ENCODE measurements at regions not wholly inside any gene's neighbourhood (a gene's known extent, or its start where the extent isn't known, plus 50 kb on each side); places are given as distances from the start of the nearest gene placed in this dataset. TPM values are rescaled to one million over a fixed set of nuclear protein-coding genes. Genes with fewer than 3 reads are reported as not detected.

- no peaks in the 10 kb centered on the region for H3K9me3 ChIP-seq (ENCODE audit: control insufficient read depth in 4 of 4, insufficient read depth in 3 of 4, low read length in 3 of 4)
- no peaks in the 10 kb centered on the region for H3K27me3 ChIP-seq (ENCODE audit: control insufficient read depth in 3 of 3, insufficient read depth in 3 of 3, low read length in 2 of 3)
- TF ChIP-seq CTCF (IDR thresholded peaks at IDR 0.05; ENCODE audit: control extremely low read depth, extremely low read depth) = no peak
- no peak for ATAC-seq (ENCODE audit: insufficient read depth, low FRiP score)
- WGBS, 2 donors = 63 to 66% methylated on average over 3 of the region's 3 CpGs
- no peaks in the 10 kb centered on the region for H3K36me3 ChIP-seq (ENCODE audit: control insufficient read depth in 4 of 4, insufficient read depth in 4 of 4, low read length in 4 of 4)
- no peak overlapping the region for H3K27ac ChIP-seq (ENCODE audit: low read depth in 1 of 2, low read length in 1 of 2)
- DNase-seq = no peak
- H3K9ac ChIP-seq (ENCODE audit: insufficient read depth in 1 of 2, low read length in 2 of 2) = no peak overlapping the region
- no peak overlapping the region for H3K4me3 ChIP-seq
- peaks cover 0 to 8% (median 0%) of the 10 kb centered on the region in 5 donors for H3K4me1 ChIP-seq (ENCODE audit: control insufficient read depth in 5 of 5, insufficient read depth in 5 of 5, low read length in 5 of 5)
Measured at GRCh38 chr1:14546416-14546815, 52.1 kb upstream of the KAZN start.

Small RNA genes in the stretch of these regions (small RNA-seq; reads per million reads assigned to genes)
- not detected for gene RNU6-1265P (ENCODE audit: low replicate concordance)
